Inflammatory macrophage treated with lipopolysaccharide for 1 hour (primary cell): ENCODE measurements at regions not wholly inside any gene's neighbourhood (a gene's known extent, or its start where the extent isn't known, plus 50 kb on each side); places are given as distances from the start of the nearest gene placed in this dataset.

Source experiments
- DNase-seq, 2 donors: peaks; one replicate each; pipeline ENCODE4 v3.0.0-alpha.2; 2020 to 2022

DNA sequence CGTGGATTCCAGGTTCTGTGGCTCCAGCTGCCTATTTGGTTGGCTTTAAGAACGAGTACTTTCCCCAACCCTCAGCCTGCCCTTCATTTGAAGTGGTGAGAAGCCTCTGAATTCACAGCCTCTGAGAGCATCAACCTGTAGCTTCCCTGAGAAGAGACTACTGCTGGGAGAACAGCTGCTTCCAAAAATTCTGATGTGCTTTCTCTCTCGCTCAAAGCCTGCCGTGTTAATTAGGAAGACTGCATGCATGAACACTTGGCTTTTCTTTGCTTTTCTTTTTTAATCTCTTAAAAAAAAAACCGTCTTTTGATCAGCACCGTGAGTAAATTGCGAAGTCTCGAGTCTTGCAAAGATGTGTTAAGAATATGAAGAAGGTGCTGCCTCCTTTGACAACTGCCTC, 153.4 kb upstream of the MAP1B start:
- DNase-seq = no peak

DNA sequence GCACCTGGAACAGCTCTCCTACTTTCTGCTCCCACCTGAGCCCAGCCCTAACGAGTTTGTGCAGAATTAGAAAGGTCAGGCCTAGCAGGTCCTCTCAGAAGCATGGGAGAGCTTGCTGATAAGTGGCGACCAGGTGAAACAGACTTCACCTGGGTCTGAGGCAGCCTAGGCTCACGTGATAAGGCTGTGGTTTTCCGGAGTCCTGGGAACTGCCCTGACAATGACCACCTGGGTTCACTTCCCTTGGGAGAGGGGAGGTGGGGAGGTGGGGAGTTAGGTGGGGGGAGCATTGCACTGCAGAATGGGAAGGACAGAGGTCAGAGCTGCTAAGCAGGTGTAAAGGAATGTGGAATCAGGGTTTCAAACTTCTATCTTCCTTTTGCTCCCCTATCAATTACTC, 152.9 kb upstream of the MAP1B start:
- DNase-seq = no peak

DNA sequence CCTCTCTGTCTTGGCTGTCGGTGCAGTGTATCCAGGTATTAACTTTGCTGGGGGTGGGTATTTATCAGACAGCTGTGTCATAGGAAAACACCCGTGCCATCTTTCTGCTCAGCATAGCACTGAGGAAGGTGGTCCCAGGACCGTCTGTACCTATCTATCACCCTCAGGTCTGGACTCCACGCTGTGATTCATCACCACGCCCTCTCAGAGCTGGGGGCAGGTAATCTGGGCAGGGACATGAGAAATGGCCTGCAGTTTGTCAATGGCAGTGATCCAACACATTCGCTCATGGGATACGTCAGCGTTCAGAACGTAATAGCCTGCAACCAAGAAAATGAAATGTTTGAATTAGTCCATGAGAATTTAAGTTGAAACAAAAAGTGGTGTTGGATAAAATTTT, 151.6 kb upstream of the MAP1B start:
- no peak for DNase-seq

GRCh38 chr5:71957292-71957898, 149.9 kb upstream of the MAP1B start:
- DNase-seq = no peak

- DNase-seq = no peak
Observed at GRCh38 chr5:71960195-71960594, 147.1 kb upstream of the MAP1B start.

- no peak for DNase-seq
Observed at GRCh38 chr5:71961786-71962185, 145.5 kb upstream of the MAP1B start.

DNA sequence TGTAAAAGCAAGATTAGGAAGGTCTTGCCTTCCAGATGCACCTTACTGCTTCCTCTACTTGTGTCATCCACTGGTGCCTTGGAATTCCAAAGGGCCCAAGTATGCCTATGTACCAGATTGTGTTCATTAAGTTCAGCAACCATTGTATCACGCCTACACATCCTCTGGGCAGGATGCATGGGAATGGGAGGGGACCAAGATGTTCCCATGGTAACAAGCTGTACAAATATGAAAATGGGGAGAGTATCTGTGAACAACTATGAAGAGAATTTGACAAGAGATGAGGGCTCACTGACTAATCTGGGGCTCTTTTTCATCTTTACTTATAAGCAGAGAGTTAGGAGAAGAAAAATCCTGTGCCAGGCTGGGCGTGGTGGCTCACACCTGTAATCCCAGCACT, 137.8 kb upstream of the MAP1B start:
- no peak for DNase-seq

DNA sequence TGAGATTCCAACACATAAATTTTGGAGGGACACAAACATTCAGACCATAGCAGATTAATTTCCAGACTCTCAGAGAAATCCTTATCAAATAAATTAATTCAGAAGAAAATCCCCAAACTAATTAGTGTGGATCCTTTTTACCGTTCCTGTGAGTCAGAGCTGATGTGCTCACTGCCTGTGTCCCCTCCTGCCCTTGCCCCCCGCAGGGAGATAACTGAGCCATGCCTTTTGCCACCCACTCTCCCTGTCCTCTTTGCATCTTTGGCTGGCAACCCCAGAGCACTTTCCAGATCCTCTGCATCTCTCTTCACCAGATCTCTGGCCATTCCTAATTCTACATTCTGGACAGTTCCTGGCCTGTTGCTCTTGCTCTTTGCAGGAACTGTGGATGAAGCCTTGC, 135.4 kb upstream of the MAP1B start:
- no peak for DNase-seq

DNA sequence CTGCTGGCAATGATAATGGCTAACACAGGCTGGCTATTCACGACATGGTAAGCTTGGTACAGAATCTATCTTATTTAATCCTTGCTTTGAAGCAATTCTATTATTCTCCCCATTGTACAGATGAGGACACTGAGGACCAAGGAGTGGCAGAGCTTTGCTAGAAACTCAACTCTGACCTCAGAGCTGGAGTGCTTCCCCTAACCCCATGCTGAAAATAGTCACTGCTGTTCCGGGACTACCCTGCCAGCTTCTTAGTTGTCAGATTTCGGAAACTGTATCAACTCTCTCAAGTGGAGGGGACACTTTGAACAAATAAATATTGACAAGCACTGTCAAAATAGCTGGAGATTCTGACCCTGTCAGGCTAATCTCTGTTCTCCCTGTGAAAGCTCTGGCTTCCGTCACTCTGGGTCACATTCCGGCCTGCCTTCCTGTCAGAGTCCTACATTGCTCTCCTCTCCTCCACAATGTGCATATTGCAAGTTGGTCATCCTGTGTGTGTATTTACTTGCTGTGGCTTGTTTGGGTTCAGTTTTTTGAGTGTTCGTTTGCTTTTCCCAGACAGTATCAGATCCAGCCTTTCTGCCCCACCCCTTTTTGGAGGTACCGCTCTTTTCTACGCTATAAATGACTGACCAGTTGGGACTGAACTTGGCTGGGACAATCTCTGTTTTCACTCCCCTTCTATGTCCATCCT, 134.3 kb upstream of the MAP1B start:
- no peak for DNase-seq

DNA sequence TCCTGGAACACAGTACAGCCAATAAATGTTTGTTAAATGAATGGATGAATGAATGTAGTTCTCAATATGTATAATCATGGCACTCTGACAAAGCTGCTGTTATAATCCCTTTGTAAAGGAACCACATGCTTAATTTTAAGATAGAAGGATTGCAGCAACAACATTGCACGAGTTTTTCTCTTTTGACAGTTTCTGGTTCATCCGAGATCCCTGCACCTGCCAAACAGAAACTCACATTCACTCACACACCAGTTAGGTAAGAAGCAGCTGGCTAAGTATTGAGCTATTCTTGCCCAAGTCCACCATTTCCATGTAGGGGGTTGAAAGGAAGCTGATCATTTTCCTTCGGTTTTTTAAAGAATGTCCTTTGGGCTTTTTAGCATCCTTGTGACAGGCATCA, 133.7 kb upstream of the MAP1B start:
- DNase-seq = no peak

GRCh38 chr5:71974165-71974564, 133.1 kb upstream of the MAP1B start:
- no peak for DNase-seq

GRCh38 chr5:71974622-71975021, 132.7 kb upstream of the MAP1B start:
- DNase-seq = no peak

- DNase-seq = no peak
Observed at GRCh38 chr5:71976449-71976848, 130.8 kb upstream of the MAP1B start.

DNA sequence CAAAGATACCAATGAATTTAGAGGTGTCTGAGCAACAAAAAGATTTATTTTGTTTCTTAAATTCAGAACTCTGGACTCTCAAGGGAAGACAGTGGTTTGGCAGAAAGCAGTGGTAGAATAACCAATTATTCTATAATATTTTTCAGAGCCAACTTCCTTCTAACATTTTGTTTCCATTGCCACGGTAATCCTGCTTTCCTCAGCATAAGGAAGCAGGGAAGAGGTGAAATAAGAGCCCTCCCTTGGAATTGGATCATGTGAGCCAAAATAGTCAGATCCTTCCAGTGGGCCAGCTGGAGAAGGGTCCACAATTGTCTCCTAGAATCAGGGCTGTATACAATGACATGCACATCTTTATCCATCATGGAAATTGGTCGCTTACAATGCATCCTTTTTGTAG, 130.0 kb upstream of the MAP1B start:
- DNase-seq = no peak

- DNase-seq = no peak
Observed at GRCh38 chr5:71978216-71978615, 129.1 kb upstream of the MAP1B start.

GRCh38 chr5:71982717-71983395, 124.4 kb upstream of the MAP1B start:
- no peak for DNase-seq

DNA sequence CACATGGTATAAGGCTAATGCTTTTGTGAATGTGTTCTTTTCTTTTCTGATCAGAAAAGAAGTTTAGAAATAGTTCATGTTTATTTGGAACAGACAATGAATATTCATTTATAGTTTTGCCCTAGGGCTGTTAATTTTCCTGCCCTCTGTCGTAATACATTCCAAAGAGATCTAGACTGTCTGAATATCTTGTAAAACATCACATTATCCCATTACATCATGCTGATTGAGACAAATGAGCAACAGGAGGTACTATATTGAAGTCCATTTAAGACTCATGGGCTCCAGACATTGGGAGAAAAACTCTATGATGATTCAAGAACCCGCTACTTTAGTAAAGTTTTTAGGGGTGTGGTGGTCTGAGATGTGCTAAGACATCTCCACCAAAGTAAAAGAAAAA, 121.2 kb upstream of the MAP1B start:
- no peak for DNase-seq

DNA sequence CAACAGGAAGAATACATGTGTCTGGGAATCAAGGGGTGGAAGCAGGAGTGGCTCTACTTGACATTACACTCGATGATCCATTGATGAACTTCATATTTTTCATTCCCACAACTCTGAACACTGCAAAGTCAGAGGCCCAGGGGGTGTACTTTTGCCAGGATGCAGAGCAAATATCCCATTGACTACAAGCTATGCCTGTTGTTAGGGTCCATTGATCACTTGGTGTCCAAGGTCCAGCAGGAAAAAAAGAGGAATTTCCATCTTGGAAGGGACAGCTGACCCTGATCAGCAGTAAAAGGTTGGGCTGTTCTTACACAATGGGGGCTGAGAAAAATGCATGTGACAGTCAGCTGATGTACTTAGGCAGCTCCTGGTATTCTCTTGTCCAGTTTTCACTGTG, 118.5 kb upstream of the MAP1B start:
- DNase-seq = no peak

DNA sequence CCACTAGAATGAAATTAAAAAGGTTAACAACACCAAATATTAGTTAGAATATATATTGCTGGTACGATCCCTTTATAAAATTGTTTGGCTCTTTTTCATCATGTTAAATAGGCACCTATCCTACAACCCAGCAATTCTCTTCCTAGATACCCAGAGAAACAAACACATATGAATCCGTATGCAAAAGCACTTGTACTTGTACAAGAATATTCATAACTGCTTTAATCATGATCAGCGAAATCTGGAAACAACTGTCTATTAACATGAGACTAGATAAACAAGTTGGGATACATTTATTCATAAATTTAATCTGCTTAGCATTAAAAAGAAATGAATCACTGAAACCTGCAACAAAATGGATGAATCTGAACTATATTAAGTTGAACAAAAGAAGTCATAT, 113.7 kb upstream of the MAP1B start:
- DNase-seq = no peak

DNA sequence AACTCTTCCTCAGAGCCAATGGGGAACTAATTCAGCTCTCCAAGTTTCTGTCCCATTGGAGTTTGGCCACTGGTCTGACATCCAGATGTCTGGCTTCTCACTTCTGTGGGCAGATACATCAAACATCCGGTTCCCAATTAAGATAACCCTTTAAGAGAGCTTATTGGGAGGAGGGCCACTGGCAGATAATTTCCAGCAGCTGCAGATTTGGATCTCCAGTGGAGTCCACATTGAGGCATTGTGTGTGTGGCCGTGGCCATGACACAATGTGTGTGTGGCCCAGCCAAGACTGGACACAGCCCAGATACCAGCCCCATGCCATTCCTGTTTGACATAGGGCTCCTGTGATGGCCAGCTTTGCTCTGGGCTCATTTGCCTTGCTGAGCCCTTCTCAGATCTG, 110.5 kb upstream of the MAP1B start:
- DNase-seq = no peak

DNA sequence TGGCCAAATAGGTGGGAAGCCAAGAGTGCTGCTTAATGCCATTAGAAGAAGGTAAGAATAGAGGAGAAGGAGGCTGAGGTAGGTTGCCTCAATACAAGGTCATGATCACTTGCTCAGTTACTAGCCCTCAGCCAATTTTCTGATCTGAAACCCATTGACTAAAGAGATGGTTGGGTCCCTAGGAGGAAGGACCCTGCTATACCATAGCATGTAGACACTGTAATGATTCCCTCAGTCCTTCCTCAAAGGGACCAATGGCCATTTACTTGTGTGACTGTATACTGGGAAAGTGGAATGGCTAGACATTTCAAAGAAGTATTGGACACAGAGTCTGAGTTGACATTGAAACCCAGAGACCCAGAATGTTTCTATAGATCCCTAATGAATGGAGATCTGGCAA, 108.5 kb upstream of the MAP1B start:
- no peak for DNase-seq

GRCh38 chr5:72000707-72001106, 106.6 kb upstream of the MAP1B start:
- no peak for DNase-seq

DNA sequence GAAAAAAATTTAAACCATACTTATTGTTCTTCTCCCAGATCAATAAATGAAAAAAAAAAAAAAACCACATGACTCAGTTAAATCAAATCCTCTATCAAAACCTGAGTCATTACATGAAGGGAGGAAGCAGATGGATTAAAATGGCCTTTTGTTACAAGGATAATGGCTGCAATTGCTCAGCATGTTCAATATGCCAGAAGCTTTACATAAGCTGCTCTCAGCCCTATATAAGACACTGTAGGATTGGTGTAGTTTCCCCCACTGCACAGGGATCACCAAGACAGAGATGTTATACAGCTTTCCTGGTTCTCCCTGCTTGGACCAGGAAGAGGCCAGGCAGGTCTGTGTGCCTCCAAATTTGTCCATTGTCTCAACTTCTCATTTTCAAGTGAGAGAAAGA, 101.6 kb upstream of the MAP1B start:
- DNase-seq = no peak

DNA sequence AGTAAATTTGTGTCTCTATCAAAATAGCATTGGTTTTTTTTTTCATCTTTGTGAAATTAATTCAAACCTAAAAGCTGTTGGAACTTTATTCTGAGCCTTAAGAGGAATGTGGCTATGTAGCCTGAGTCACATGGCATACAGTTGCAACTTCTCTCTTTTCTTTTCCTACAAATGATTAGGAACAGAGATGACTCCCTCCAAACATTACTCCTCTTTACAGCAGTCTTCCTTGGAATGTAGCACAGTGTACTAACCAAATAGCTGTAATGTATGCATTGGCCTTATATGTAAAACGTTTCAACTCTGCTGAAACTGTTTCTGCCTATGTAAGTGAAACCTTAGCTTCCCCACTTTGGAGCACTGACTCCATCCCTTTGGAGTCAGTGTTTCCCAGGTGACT, 100.9 kb upstream of the MAP1B start:
- DNase-seq = no peak
